ENCODE measurements at regions not wholly inside any gene's neighbourhood (a gene's known extent, or its start where the extent isn't known, plus 50 kb on each side); places are given as distances from the start of the nearest gene placed in this dataset.

- H3K4me3 ChIP-seq, result no peak overlapping the region
- H3K27ac ChIP-seq, result no peak overlapping the region
- H3K4me1 ChIP-seq, result no peaks in the 10 kb centered on the region
- intact Hi-C loops (cut with DNase I), result no loop called here
- TF ChIP-seq CTCF (IDR thresholded peaks at IDR 0.05), result no peak
- H3K36me3 ChIP-seq, result no peaks in the 10 kb centered on the region
- no peak for DNase-seq
- no peaks in the 10 kb centered on the region for H3K9me3 ChIP-seq
- no peaks in the 10 kb centered on the region for H3K27me3 ChIP-seq (ENCODE audit: low read depth)
- no peak for ATAC-seq
Measured at GRCh38 chr12:58254463-58255100, 313.2 kb downstream of the ATP23 start.

- no peaks in the 10 kb centered on the region for H3K9me3 ChIP-seq
- H3K4me3 ChIP-seq, result no peak overlapping the region
- H3K27me3 ChIP-seq (ENCODE audit: low read depth), result no peaks in the 10 kb centered on the region
- H3K4me1 ChIP-seq, result no peaks in the 10 kb centered on the region
- no peaks in the 10 kb centered on the region for H3K36me3 ChIP-seq
- H3K27ac ChIP-seq, result no peak overlapping the region
- DNase-seq (no peak), ATAC-seq (no peak)
- intact Hi-C loops (cut with DNase I), result no loop called here
- no peak for TF ChIP-seq CTCF (IDR thresholded peaks at IDR 0.05)
Measured at GRCh38 chr12:58262796-58263195, 321.4 kb downstream of the ATP23 start.

DNA sequence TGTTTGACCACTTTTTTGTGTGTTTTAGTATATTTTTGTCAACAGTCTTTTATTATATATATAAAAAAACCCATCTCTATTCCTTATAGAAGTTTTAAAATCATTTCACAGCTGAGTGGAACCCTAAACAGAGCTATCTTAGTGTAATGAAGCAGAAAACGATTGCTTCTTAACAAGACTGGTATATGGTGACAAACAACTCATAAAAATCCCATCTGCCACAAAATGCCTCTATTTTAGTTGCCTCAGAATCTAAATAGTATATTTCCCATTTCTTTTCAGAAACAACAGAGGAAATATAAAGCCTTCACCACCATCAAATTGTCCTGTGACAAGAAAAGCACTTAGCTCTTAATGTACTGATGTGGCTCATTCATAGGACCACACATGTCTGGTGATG lies 322.4 kb downstream of the ATP23 start:
- Histone ChIP-seq H3K27ac (no peak overlapping the region), H3K27me3 (ENCODE audit: low read depth) (no peaks in the 10 kb centered on the region), H3K36me3 (no peaks in the 10 kb centered on the region), H3K4me1 (no peaks in the 10 kb centered on the region), H3K9me3 (no peaks in the 10 kb centered on the region), H3K4me3 (no peak overlapping the region)
- ATAC-seq (no peak), DNase-seq (no peak)
- intact Hi-C loops (cut with DNase I), result no loop called here
- no peak for TF ChIP-seq CTCF (IDR thresholded peaks at IDR 0.05)

DNA sequence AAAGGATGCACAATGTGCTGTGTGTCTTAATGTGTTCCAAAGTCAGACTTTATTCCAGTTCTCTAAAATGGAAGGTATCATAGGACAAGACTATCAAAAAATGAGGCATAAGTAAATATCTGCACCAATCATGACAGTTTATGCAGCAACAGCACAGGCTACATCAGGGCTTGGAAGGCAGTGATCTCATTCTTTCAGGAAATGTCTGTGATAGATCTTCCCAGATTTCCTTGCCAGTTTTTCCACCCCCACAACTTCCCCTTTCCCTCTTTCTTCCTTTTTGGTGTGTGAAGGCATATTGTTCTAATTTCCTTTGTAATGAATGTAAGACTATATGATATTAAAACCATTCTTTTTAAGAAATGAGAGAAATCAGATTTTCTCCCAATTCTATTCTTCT lies 326.7 kb downstream of the ATP23 start:
- Histone ChIP-seq H3K36me3 (no peaks in the 10 kb centered on the region), H3K27ac (no peak overlapping the region), H3K9me3 (no peaks in the 10 kb centered on the region), H3K4me3 (no peak overlapping the region), H3K27me3 (ENCODE audit: low read depth) (no peaks in the 10 kb centered on the region), H3K4me1 (no peaks in the 10 kb centered on the region)
- intact Hi-C loops (cut with DNase I), result no loop called here
- DNase-seq (no peak), ATAC-seq (no peak)
- no peak for TF ChIP-seq CTCF (IDR thresholded peaks at IDR 0.05)

GRCh38 chr12:58269476-58269875 lies 328.1 kb downstream of the ATP23 start:
- no peak overlapping the region for H3K27ac ChIP-seq
- no peak for DNase-seq
- no peaks in the 10 kb centered on the region for H3K27me3 ChIP-seq (ENCODE audit: low read depth)
- H3K4me1 ChIP-seq, result no peaks in the 10 kb centered on the region
- intact Hi-C loops (cut with DNase I), result no loop called here
- H3K36me3 ChIP-seq, result no peaks in the 10 kb centered on the region
- no peak overlapping the region for H3K4me3 ChIP-seq
- no peak for TF ChIP-seq CTCF (IDR thresholded peaks at IDR 0.05)
- H3K9me3 ChIP-seq, result no peaks in the 10 kb centered on the region
- no peak for ATAC-seq
